GM12891 (cell line): ENCODE measurements at regions not wholly inside any gene's neighbourhood (a gene's known extent, or its start where the extent isn't known, plus 50 kb on each side); places are given as distances from the start of the nearest gene placed in this dataset.

Source experiments
- POLR2A ChIP-seq: IDR thresholded peaks from 2 replicates; pipeline ENCODE4 v1.6.1; 2011; ENCODE audit warnings: low read depth, low read length, control low read depth
- POLR2AphosphoS5 ChIP-seq: IDR thresholded peaks from 2 replicates; pipeline ENCODE4 v1.6.1; 2011; ENCODE audit warnings: low read depth, low read length, control low read depth

- TF ChIP-seq POLR2A (no peak), POLR2AphosphoS5 (no peak)
Measured at GRCh38 chr3:152683521-152683999, 151.4 kb upstream of the P2RY1 start.
